Fibroblast of peridontal ligament (primary cell): ENCODE measurements at regions not wholly inside any gene's neighbourhood (a gene's known extent, or its start where the extent isn't known, plus 50 kb on each side); places are given as distances from the start of the nearest gene placed in this dataset.

Experiments
- DNase-seq: peaks from one replicate; pipeline ENCODE4 v3.0.0-alpha.2; 2010; ENCODE audit errors: extremely low read depth

GRCh38 chr12:127254420-127254955 is 1012.5 kb upstream of the TMEM132C start:
- no peak for DNase-seq

- DNase-seq: peak; percentile 76
Observed at GRCh38 chr12:127257366-127257935, 1009.5 kb upstream of the TMEM132C start.

DNA sequence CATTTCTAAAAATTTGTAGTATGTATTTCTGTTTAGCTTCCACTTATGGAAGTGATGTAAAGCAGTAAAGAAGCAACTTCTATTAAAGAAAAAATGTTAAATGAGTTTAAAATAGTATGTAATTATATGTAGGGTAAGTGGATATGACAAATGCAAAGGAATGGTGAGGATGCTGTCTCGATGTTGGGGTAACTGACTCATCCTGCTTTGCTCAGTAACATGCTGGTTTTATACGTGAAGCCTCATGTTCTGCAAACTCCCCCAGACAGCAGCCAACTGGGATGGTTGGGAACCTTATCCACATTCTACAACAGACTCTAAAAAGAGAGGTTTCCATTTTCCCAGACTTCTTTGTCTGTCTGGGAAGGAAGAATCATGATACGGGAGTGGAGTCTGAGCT is 1006.4 kb upstream of the TMEM132C start:
- DNase-seq: peak; percentile 63

DNA sequence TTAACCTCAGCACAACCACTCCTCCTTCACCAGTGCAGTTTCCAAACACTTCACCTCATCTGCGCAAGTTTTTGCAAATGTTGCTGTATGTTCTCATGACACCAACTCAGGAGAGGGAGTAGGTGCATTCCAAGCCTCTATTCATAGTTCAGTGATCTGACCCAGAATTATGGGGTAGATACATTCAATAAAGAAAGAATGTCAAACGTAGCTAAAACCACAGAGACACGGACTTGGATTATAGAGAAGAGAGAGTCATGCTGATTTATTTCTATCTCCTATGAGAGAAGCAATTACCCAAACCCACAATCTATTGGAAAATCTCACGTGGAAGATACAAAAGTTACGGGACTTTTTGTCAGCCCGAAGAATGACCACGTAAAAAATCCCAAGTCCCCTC is 1006.0 kb upstream of the TMEM132C start:
- DNase-seq: peak; percentile 38

GRCh38 chr12:127262615-127263014 is 1004.4 kb upstream of the TMEM132C start:
- DNase-seq: no peak

- peak; percentile 51 for DNase-seq
Observed at GRCh38 chr12:127263621-127264020, 1003.3 kb upstream of the TMEM132C start.

GRCh38 chr12:127267128-127267527 is 999.8 kb upstream of the TMEM132C start:
- DNase-seq: no peak

DNA sequence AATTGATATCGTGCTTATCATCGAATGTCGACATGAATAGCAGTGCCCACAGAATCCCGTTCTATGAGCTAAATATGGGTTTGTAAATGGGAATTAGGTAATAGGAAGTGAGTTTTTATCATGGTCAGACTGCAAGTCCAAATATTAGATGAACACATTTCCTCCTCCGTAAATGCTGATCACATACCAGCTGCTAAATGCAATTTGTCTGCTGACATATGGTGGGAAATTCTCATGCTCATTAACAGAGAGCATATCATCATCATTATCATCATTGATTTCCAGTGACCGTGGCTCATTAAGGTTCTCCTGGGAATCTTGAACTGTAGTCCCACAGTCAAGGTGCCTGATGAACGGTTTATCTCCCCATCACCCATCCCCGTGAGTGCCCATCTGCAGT is 998.8 kb upstream of the TMEM132C start:
- DNase-seq: no peak

DNA sequence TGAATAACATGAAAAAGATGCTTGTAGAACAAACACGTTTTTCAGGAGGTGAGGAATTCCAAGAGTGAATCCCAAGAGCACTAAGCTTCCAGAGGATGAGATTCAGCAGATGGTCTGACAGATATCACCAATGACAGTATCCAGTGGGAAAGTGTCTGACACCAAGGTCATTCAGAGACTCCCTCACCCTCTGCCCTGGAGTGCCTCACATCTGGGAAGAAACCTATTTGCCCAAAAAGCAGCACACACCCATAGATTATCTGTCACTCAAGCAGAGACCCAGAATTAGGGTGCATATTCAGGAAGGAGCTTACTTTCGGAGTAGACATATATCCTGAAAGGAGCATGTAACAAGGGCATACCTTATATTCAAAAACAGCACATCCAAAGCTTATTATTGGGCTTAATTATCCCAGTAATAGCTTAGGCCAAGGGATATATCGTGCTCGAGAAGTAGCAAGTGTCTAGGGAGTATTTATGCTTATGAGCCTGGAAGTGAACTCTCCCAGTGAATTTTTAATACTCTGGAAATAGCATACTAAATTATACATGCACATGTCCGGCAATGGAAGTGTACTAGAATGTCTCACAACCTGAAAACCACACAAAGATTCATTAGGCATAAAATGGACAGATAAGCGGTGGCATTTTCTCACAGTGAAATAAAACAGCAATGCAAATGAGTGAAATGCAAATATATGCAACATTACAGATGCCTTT is 998.1 kb upstream of the TMEM132C start:
- DNase-seq: no peak

- peak; percentile 88 for DNase-seq
Observed at GRCh38 chr12:127270193-127270592, 996.8 kb upstream of the TMEM132C start.

DNA sequence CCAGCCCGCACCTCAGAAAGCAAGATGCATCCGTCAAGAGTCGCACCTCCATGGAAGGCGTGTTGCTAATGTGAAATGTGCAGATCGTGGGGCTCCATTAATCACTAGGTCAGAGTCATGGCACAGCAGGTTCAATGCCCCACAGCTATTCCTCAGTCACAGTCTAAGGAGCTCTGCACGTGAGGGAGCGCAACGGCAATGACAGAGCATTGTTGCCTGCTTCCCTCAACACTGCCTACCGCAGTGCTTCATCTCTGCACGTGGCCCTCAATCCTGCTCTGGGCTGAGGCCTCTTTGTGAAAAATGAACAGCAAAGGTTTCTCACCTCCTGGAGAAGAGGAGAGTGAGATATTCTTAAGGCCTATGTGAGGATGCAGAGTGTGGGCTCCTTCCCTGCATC is 995.2 kb upstream of the TMEM132C start:
- no peak for DNase-seq

DNA sequence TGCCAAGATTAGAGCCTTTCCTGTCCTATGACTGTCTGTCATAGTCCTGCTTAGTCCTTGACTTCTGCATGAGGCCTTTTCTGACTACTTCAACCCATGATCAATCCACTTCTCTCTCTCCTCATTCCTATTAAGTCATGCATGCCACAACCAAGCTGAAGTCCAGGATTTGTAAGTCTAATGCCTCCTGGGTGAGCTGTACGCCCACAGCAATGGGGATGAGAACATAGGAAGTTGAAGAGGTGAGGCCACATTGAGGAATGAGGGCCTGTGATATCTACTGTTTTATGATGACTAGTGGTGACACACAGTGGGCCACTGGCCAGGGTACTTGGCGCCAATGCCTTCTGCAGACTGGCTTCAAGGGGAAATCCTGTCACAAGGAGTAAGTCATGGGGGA is 994.1 kb upstream of the TMEM132C start:
- DNase-seq: peak; percentile 84

DNA sequence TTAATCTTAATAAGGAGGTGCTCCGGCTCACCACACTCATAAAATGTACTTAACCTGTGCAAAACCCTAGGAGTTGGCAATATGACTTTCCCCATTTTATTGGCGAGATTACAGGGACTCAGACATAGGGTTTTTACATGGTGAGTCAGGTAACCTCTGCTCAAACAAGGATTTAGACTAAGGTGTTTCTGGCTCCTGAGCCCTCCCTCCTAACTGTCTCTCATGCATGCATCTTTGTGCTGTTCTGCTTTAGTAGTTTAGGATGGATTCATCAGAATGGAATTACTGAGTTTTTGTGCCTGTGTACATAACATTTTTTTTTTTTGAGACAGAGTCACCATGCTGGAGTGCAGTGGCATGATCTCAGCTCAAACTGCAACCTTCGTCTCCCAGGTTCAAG is 993.3 kb upstream of the TMEM132C start:
- peak; percentile 32 for DNase-seq

DNA sequence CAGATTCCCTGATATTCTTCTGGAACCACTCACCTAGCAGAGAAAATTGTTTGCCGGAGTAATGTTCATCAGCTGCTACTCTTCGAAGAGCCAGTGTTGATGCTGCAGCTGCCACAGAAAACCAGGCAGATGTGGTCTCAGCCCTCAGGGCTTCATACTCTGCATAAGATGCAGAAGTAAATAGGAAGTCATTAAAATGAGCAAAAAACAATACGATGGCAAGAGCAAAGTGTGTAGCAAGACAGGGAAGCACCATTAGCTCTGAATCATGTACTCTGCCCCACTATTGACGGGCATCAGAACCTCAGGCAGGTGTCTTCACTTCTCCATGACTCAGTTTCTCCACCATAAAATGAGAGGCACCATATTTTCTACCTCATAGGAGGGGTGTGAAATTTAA is 991.6 kb upstream of the TMEM132C start:
- DNase-seq: no peak

- no peak for DNase-seq
Observed at GRCh38 chr12:127277882-127278281, 989.1 kb upstream of the TMEM132C start.

DNA sequence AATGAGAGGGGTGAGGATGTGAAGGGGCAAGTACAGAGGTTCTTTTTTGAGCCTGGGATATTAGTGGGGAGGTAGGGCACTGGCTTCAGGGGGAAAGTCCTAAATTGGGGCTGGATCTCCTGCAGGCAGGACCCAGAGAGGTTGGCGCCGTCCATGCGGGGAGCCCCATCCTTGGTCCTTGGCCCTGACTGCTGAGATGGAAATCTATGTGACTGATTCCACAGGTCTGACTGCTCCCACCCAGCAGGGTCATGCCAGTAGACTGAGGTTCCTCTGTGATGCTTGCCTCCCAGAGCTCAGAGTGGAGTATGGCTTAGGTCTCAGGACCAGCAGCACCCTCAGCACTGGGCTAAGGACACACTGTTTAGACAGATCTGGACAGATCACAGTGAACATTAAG is 988.6 kb upstream of the TMEM132C start:
- no peak for DNase-seq

- DNase-seq: no peak
Observed at GRCh38 chr12:127280393-127281275, 986.3 kb upstream of the TMEM132C start.

DNA sequence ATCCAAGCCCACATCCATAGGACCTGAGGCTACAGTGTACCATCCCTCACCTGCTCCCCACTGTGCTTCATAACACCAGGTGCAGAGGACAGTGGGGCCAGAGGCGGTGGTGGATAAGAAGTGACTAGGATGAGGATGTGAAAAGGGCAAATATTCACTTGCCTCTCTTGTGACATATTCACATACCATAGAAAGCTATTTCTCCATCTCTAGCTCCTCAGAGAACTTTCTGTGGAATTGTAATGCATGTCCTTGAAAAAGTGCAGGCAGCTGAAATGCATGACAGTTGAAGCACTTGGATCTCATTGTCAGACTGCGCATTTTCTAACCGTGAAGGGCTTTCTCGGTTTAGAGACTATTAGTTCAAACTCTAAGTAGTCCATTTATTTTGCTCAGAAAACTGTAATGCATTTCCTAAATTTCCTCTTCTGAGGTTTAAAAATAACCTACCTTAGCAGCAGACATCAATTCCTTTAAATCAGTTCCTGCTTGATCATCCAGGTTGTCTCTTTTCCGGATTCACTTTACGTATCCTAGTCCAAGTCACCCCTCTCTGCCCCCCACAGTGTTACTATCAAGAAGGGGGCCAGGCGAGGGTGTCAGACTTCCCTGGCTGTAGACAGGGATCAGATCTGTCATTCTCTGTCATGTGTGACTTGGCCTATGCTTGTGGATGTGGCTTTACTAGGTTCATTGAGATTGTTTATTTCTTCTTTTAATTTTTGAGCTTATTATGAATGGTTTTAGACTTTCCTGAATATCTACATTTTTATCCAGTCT is 984.0 kb upstream of the TMEM132C start:
- DNase-seq: peak; percentile 53

DNA sequence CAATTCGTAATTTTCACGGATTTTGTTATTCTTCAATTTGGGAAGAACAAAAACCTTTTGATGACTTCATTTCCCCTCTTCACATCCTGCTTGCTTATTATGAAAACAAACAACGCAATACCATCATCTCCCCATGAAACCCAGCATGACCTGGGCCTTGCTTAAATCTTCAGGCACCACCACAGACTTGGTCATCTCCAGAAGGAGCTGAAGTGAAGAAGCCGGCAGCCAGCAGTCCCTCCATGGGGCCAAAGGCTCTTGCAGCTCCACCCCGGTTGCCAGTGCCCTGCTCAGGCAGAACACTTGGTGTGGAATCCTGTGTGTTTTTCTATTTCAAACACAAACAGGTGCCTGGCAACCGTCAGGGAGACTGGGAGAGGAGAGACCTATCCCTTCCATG is 982.9 kb upstream of the TMEM132C start:
- DNase-seq: peak; percentile 76

DNA sequence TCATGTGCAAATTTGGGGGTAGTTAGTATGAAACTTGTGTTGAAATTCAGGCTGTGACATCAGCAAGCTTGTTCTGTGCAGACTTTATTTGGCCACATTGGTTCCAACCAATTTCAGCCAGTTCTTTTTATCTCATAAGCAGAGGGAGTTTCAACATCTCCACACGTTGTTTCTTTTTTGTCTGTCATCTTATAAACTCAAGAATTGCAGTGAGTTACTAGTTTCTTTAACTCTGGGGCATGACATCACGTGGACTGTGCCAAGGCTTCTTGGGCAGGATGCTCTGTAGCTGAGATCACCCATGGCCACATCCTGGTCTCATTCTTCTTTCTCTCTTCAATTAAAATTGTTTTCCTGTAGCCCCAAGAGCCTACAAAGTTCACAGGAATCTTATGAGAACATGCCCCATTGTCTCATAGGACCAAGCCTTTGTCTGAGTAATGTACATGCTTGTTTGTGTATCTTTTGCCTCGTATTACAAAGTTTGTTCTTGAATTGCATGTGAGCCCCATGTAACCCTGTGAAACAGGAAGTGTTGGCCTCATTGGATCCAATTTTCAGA is 982.0 kb upstream of the TMEM132C start:
- peak; percentile 99 for DNase-seq

- no peak for DNase-seq
Observed at GRCh38 chr12:127286281-127286680, 980.7 kb upstream of the TMEM132C start.
